ENCODE measurements at regions not wholly inside any gene's neighbourhood (a gene's known extent, or its start where the extent isn't known, plus 50 kb on each side); places are given as distances from the start of the nearest gene placed in this dataset.

GRCh38 chr6:168186438-168186837 lies 107.4 kb upstream of the FRMD1 start:
- TF ChIP-seq CTCF (IDR thresholded peaks at IDR 0.05) (no peak), POLR2A (IDR thresholded peaks at IDR 0.05) (no peak)

Measured in heart left ventricle (tissue), 13 donors.